ENCODE measurements at regions not wholly inside any gene's neighbourhood (a gene's known extent, or its start where the extent isn't known, plus 50 kb on each side); places are given as distances from the start of the nearest gene placed in this dataset.

GRCh38 chr13:33377411-33377810, 91.9 kb upstream of the STARD13 start:
- no peak overlapping the region for H3K27ac ChIP-seq
- DNase-seq (ENCODE audit: low spot score in 2 of 2) = no peak
- TF ChIP-seq EP300 (IDR thresholded peaks at IDR 0.05) (no peak), POLR2A (IDR thresholded peaks at IDR 0.05) (no peak)
- TF ChIP-seq, protein P1, sequence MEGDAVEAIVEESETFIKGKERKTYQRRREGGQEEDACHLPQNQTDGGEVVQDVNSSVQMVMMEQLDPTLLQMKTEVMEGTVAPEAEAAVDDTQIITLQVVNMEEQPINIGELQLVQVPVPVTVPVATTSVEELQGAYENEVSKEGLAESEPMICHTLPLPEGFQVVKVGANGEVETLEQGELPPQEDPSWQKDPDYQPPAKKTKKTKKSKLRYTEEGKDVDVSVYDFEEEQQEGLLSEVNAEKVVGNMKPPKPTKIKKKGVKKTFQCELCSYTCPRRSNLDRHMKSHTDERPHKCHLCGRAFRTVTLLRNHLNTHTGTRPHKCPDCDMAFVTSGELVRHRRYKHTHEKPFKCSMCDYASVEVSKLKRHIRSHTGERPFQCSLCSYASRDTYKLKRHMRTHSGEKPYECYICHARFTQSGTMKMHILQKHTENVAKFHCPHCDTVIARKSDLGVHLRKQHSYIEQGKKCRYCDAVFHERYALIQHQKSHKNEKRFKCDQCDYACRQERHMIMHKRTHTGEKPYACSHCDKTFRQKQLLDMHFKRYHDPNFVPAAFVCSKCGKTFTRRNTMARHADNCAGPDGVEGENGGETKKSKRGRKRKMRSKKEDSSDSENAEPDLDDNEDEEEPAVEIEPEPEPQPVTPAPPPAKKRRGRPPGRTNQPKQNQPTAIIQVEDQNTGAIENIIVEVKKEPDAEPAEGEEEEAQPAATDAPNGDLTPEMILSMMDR (IDR thresholded peaks at IDR 0.05) = no peak
- H3K27me3 ChIP-seq = no peaks in the 10 kb centered on the region
- no peaks in the 10 kb centered on the region for H3K9me3 ChIP-seq
- no peak overlapping the region for H3K4me3 ChIP-seq
- H3K4me1 ChIP-seq = peaks cover 0 to 6% (median 0%) of the 10 kb centered on the region in 4 donors
- H3K36me3 ChIP-seq = no peaks in the 10 kb centered on the region
- WGBS, 2 donors = 78 to 82% methylated on average over 4 of the region's 4 CpGs

- Histone ChIP-seq H3K27me3 (no peaks in the 10 kb centered on the region), H3K27ac (no peak overlapping the region), H3K36me3 (no peaks in the 10 kb centered on the region), H3K4me1 (peaks cover 0 to 3% (median 0%) of the 10 kb centered on the region in 4 donors), H3K4me3 (no peak overlapping the region), H3K9me3 (no peaks in the 10 kb centered on the region)
- TF ChIP-seq POLR2A (IDR thresholded peaks at IDR 0.05) (no peak), EP300 (IDR thresholded peaks at IDR 0.05) (no peak)
- TF ChIP-seq, protein P1 (IDR thresholded peaks at IDR 0.05) = no peak
- no peak for DNase-seq (ENCODE audit: low spot score in 2 of 2)
These were observed 92.3 kb upstream of the STARD13 start for GRCh38 chr13:33377825-33378224.

- Histone ChIP-seq H3K36me3 (no peaks in the 10 kb centered on the region), H3K4me3 (no peak overlapping the region), H3K27ac (no peak overlapping the region), H3K4me1 (no peaks in the 10 kb centered on the region), H3K9me3 (no peaks in the 10 kb centered on the region), H3K27me3 (no peaks in the 10 kb centered on the region)
- DNase-seq (ENCODE audit: low spot score in 2 of 2) = no peak
- TF ChIP-seq EP300 (IDR thresholded peaks at IDR 0.05) = no peak
- TF ChIP-seq POLR2A (IDR thresholded peaks at IDR 0.05) = no peak
- TF ChIP-seq, protein P1 (IDR thresholded peaks at IDR 0.05) = no peak
These were observed 94.1 kb upstream of the STARD13 start for GRCh38 chr13:33379608-33380007.

DNA sequence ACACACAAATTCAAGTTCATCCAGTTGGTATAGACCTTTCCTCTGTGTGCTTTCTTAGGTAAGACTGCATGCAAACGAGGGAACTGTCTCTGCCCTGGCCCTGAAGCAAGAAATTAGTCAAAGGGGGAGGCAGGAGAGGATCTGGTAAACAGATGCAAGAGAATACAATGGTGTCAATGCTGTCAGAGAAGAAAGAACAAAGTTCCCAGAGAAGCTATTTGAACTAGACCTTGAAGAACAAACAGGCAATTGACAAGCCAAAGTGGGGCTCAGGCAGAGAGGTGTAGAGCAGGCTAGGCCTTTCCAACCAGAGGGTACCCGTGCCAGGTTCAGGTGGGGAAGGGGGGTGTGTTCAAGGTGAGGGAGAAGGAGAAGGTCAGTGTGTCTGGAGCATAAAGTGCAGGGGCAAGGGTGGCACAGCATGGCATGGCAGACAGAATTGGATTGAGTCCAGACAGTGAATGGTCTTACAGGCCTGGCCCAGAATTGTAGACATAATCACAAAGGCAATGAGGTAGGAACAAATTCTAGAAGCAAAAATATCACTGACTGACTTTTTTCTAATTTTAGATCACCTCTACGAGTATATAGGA, 95.0 kb upstream of the STARD13 start:
- TF ChIP-seq POLR2A (IDR thresholded peaks at IDR 0.05) (no peak), EP300 (IDR thresholded peaks at IDR 0.05) (no peak)
- TF ChIP-seq, protein P1 (IDR thresholded peaks at IDR 0.05) = no peak

GRCh38 chr13:33381180-33381579, 95.6 kb upstream of the STARD13 start:
- no peaks in the 10 kb centered on the region for H3K36me3 ChIP-seq
- whole genome bisulfite sequencing, 2 donors = 92 to 94% methylated on average over 5 of the region's 5 CpGs
- TF ChIP-seq, protein P1 (IDR thresholded peaks at IDR 0.05) = no peak
- TF ChIP-seq POLR2A (IDR thresholded peaks at IDR 0.05) = no peak
- TF ChIP-seq EP300 (IDR thresholded peaks at IDR 0.05) = no peak

More for the DNA sequence above, 95.0 kb upstream of the STARD13 start:
- Histone ChIP-seq H3K36me3 (no peaks in the 10 kb centered on the region), H3K27ac (no peak overlapping the region), H3K4me3 (no peak overlapping the region), H3K27me3 (no peaks in the 10 kb centered on the region), H3K9me3 (no peaks in the 10 kb centered on the region), H3K4me1 (no peaks in the 10 kb centered on the region)
- WGBS, 2 donors = 78 to 81% methylated on average over 3 of the region's 3 CpGs
- DNase-seq (ENCODE audit: low spot score in 2 of 2) = no peak

More at GRCh38 chr13:33381180-33381579, 95.6 kb upstream of the STARD13 start:
- Histone ChIP-seq H3K4me3 (no peak overlapping the region), H3K27ac (no peak overlapping the region), H3K9me3 (no peaks in the 10 kb centered on the region), H3K4me1 (no peaks in the 10 kb centered on the region), H3K27me3 (no peaks in the 10 kb centered on the region)
- no peak for DNase-seq (ENCODE audit: low spot score in 2 of 2)
